ENCODE measurements at regions not wholly inside any gene's neighbourhood (a gene's known extent, or its start where the extent isn't known, plus 50 kb on each side); places are given as distances from the start of the nearest gene placed in this dataset.

- Histone ChIP-seq H3K9me3 (no peaks in the 10 kb centered on the region), H3K27me3 (no peaks in the 10 kb centered on the region), H3K36me3 (no peaks in the 10 kb centered on the region), H3K4me1 (no peaks in the 10 kb centered on the region), H3K4me3 (no peak overlapping the region), H3K27ac (no peak overlapping the region)
- WGBS, 2 donors (ENCODE audit: low coverage in 1 of 2): 49 to 80% methylated on average over 2 of the region's 2 CpGs
- in situ Hi-C loops (cut with MboI; ENCODE audit: low pct_ligation_motif_present in 1 of 4, low pct_unique_long_range_greater_than_20kb in 1 of 4, low sequenced_read_pairs in 3 of 4): no loop called here
- TF ChIP-seq EP300 (IDR thresholded peaks at IDR 0.05; ENCODE audit: low read depth) (no peak), POLR2A (IDR thresholded peaks at IDR 0.05) (no peak), POLR2AphosphoS5 (IDR thresholded peaks at IDR 0.05) (no peak), CTCF (IDR thresholded peaks at IDR 0.05) (no peak)
- DNase-seq: no peak
- intact Hi-C loops (cut with DNase I; ENCODE audit: low total_unique reads): no loop called here
These were observed 421.4 kb downstream of the SLITRK6 start for GRCh38 chr13:85377783-85378182.

- Histone ChIP-seq H3K36me3 (no peaks in the 10 kb centered on the region), H3K4me1 (no peaks in the 10 kb centered on the region), H3K27me3 (no peaks in the 10 kb centered on the region), H3K9me3 (no peaks in the 10 kb centered on the region), H3K4me3 (no peak overlapping the region), H3K27ac (no peak overlapping the region)
- intact Hi-C loops (cut with DNase I; ENCODE audit: low total_unique reads): no loop called here
- TF ChIP-seq EP300 (IDR thresholded peaks at IDR 0.05; ENCODE audit: low read depth) (no peak), POLR2A (IDR thresholded peaks at IDR 0.05) (no peak), POLR2AphosphoS5 (IDR thresholded peaks at IDR 0.05) (no peak), CTCF (IDR thresholded peaks at IDR 0.05) (no peak)
- in situ Hi-C loops (cut with MboI; ENCODE audit: low pct_ligation_motif_present in 1 of 4, low pct_unique_long_range_greater_than_20kb in 1 of 4, low sequenced_read_pairs in 3 of 4): no loop called here
- WGBS, 2 donors (ENCODE audit: low coverage in 1 of 2): 50 to 58% methylated on average over 3 of the region's 3 CpGs
- no peak for DNase-seq
These were observed 425.9 kb downstream of the SLITRK6 start for GRCh38 chr13:85373322-85373721.

GRCh38 chr13:85371254-85371653 lies 428.0 kb downstream of the SLITRK6 start:
- no peak for TF ChIP-seq POLR2A (IDR thresholded peaks at IDR 0.05)
- TF ChIP-seq POLR2AphosphoS5 (IDR thresholded peaks at IDR 0.05): no peak
- no peak for TF ChIP-seq EP300 (IDR thresholded peaks at IDR 0.05; ENCODE audit: low read depth)
- TF ChIP-seq CTCF (IDR thresholded peaks at IDR 0.05): no peak
- no peaks in the 10 kb centered on the region for H3K4me1 ChIP-seq
- DNase-seq: no peak
- no peaks in the 10 kb centered on the region for H3K9me3 ChIP-seq
- intact Hi-C loops (cut with DNase I; ENCODE audit: low total_unique reads): no loop called here
- H3K4me3 ChIP-seq: no peak overlapping the region
- in situ Hi-C loops (cut with MboI; ENCODE audit: low pct_ligation_motif_present in 1 of 4, low pct_unique_long_range_greater_than_20kb in 1 of 4, low sequenced_read_pairs in 3 of 4): no loop called here
- no peak overlapping the region for H3K27ac ChIP-seq
- no peaks in the 10 kb centered on the region for H3K27me3 ChIP-seq
- H3K36me3 ChIP-seq: no peaks in the 10 kb centered on the region

- Histone ChIP-seq H3K4me1 (no peaks in the 10 kb centered on the region), H3K36me3 (no peaks in the 10 kb centered on the region), H3K4me3 (no peak overlapping the region), H3K9me3 (no peaks in the 10 kb centered on the region), H3K27ac (no peak overlapping the region), H3K27me3 (no peaks in the 10 kb centered on the region)
- in situ Hi-C loops (cut with MboI; ENCODE audit: low pct_ligation_motif_present in 1 of 4, low pct_unique_long_range_greater_than_20kb in 1 of 4, low sequenced_read_pairs in 3 of 4) (no loop called here), intact Hi-C loops (cut with DNase I; ENCODE audit: low total_unique reads) (no loop called here)
- DNase-seq: no peak
- TF ChIP-seq EP300 (IDR thresholded peaks at IDR 0.05; ENCODE audit: low read depth): no peak
- no peak for TF ChIP-seq POLR2A (IDR thresholded peaks at IDR 0.05)
- no peak for TF ChIP-seq CTCF (IDR thresholded peaks at IDR 0.05)
- TF ChIP-seq POLR2AphosphoS5 (IDR thresholded peaks at IDR 0.05): no peak
- 92 to 94% methylated on average over 1 of the region's 1 CpG for WGBS, 2 donors (ENCODE audit: low coverage in 1 of 2)
These were observed 430.5 kb downstream of the SLITRK6 start for GRCh38 chr13:85368686-85369085.
